ENCODE measurements at regions not wholly inside any gene's neighbourhood (a gene's known extent, or its start where the extent isn't known, plus 50 kb on each side); places are given as distances from the start of the nearest gene placed in this dataset.
A peak's percentile ranks its signal among the peaks of the same experiment; 100 is the strongest.

GRCh38 chr9:91155181-91155580 lies 206.5 kb downstream of the AUH start:
- no peak for DNase-seq (ENCODE audit: low read depth in 2 of 3, low spot score in 2 of 3)

- DNase-seq (ENCODE audit: low read depth in 2 of 3, low spot score in 2 of 3) = no peak
Observed at GRCh38 chr9:91155746-91156376, 205.9 kb downstream of the AUH start.

GRCh38 chr9:91156451-91157234 lies 205.1 kb downstream of the AUH start:
- DNase-seq (ENCODE audit: low read depth in 2 of 3, low spot score in 2 of 3) = no peak

- no peak for DNase-seq (ENCODE audit: low read depth in 2 of 3, low spot score in 2 of 3)
Observed at GRCh38 chr9:91157883-91158282, 203.8 kb downstream of the AUH start.

GRCh38 chr9:91158286-91158685 lies 203.4 kb downstream of the AUH start:
- no peak for DNase-seq (ENCODE audit: low read depth in 2 of 3, low spot score in 2 of 3)

- DNase-seq (ENCODE audit: low read depth in 2 of 3, low spot score in 2 of 3) = no peak
Observed at GRCh38 chr9:91158946-91159345, 202.8 kb downstream of the AUH start.

- DNase-seq (ENCODE audit: low read depth in 2 of 3, low spot score in 2 of 3) = no peak
Observed at GRCh38 chr9:91159664-91160121, 202.0 kb downstream of the AUH start.

- DNase-seq (ENCODE audit: low read depth in 2 of 3, low spot score in 2 of 3) = no peak
Observed at GRCh38 chr9:91160181-91160580, 201.5 kb downstream of the AUH start.

- DNase-seq (ENCODE audit: low read depth in 2 of 3, low spot score in 2 of 3) = no peak
Observed at GRCh38 chr9:91160599-91161464, 200.9 kb downstream of the AUH start.

- no peak for DNase-seq (ENCODE audit: low read depth in 2 of 3, low spot score in 2 of 3)
Observed at GRCh38 chr9:91161465-91162300, 200.0 kb downstream of the AUH start.

- DNase-seq (ENCODE audit: low read depth in 2 of 3, low spot score in 2 of 3) = no peak
Observed at GRCh38 chr9:91162311-91162710, 199.4 kb downstream of the AUH start.

GRCh38 chr9:91162784-91163443 lies 198.8 kb downstream of the AUH start:
- DNase-seq (ENCODE audit: low read depth in 2 of 3, low spot score in 2 of 3) = peak in 1 of 3 experiments; percentile 72

- no peak for DNase-seq (ENCODE audit: low read depth in 2 of 3, low spot score in 2 of 3)
Observed at GRCh38 chr9:91163444-91163772, 198.3 kb downstream of the AUH start.

GRCh38 chr9:91163773-91164471 lies 197.8 kb downstream of the AUH start:
- no peak for DNase-seq (ENCODE audit: low read depth in 2 of 3, low spot score in 2 of 3)

All from activated CD8-positive, alpha-beta memory T cell treated with anti-CD3 and anti-CD28 coated beads for 48 hours (primary cell).